ENCODE measurements at regions not wholly inside any gene's neighbourhood (a gene's known extent, or its start where the extent isn't known, plus 50 kb on each side); places are given as distances from the start of the nearest gene placed in this dataset.

- TF ChIP-seq EZH2 (IDR thresholded peaks at IDR 0.05; ENCODE audit: borderline replicate concordance, insufficient read depth, low read depth, low read length, poor library complexity, severe bottlenecking): no peak
- no peak for TF ChIP-seq CTCF (IDR thresholded peaks at IDR 0.05)
These were observed 373.3 kb downstream of the IDS start for GRCh38 chrX:149131774-149132173.
